PC-3 (cell line): ENCODE measurements at regions not wholly inside any gene's neighbourhood (a gene's known extent, or its start where the extent isn't known, plus 50 kb on each side); places are given as distances from the start of the nearest gene placed in this dataset.

Source experiments
- EZH2 ChIP-seq: fragments of 300-600 bp; sonication (generic); IDR thresholded peaks from one replicate; pipeline ENCODE4 v1.6.1; 2017; ENCODE audit warnings: antibody characterized with exemption, mild to moderate bottlenecking, low read length; ENCODE audit not compliant: unreplicated experiment
- TF ChIP-seq, protein P1 (sequence below): fragments of 300-600 bp; sonication (generic); conservative IDR thresholded peaks from 2 replicates; pipeline ENCODE4 v1.5.1; 2017; ENCODE audit warnings: antibody characterized with exemption, low read depth, mild to moderate bottlenecking, low read length

- TF ChIP-seq EZH2 = no peak
- TF ChIP-seq, protein P1, sequence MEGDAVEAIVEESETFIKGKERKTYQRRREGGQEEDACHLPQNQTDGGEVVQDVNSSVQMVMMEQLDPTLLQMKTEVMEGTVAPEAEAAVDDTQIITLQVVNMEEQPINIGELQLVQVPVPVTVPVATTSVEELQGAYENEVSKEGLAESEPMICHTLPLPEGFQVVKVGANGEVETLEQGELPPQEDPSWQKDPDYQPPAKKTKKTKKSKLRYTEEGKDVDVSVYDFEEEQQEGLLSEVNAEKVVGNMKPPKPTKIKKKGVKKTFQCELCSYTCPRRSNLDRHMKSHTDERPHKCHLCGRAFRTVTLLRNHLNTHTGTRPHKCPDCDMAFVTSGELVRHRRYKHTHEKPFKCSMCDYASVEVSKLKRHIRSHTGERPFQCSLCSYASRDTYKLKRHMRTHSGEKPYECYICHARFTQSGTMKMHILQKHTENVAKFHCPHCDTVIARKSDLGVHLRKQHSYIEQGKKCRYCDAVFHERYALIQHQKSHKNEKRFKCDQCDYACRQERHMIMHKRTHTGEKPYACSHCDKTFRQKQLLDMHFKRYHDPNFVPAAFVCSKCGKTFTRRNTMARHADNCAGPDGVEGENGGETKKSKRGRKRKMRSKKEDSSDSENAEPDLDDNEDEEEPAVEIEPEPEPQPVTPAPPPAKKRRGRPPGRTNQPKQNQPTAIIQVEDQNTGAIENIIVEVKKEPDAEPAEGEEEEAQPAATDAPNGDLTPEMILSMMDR = no peak
These were observed 57.6 kb upstream of the UNC93A start for GRCh38 chr6:167233490-167233889.
